ENCODE measurements at regions not wholly inside any gene's neighbourhood (a gene's known extent, or its start where the extent isn't known, plus 50 kb on each side); places are given as distances from the start of the nearest gene placed in this dataset.

GRCh38 chrX:88982933-88983332, 235.9 kb downstream of the CPXCR1 start:
- Histone ChIP-seq H4K20me1 (ENCODE audit: insufficient read depth) (no peaks in the 10 kb centered on the region), H3K79me2 (ENCODE audit: insufficient read depth, low read depth) (no peaks in the 10 kb centered on the region), H3K4me1 (ENCODE audit: low read depth, poor library complexity, severe bottlenecking) (no peaks in the 10 kb centered on the region), H3K4me2 (no peak overlapping the region), H2AFZ (ENCODE audit: low read depth) (no peak overlapping the region), H3K36me3 (ENCODE audit: insufficient read depth) (no peaks in the 10 kb centered on the region), H3K27ac (no peak overlapping the region), H3K4me3 (IDR thresholded peaks at IDR 0.05; ENCODE audit: insufficient read depth, low read depth, low read length) (no peak overlapping the region), H3K9ac (no peak overlapping the region), H3K27me3 (ENCODE audit: insufficient read depth, low read depth) (no peaks in the 10 kb centered on the region)
- TF ChIP-seq CTCF (conservative IDR thresholded peaks at IDR 0.05; ENCODE audit: low read depth, low read length): no peak

GRCh38 chrX:88988796-88989195, 241.8 kb downstream of the CPXCR1 start:
- no peaks in the 10 kb centered on the region for H3K36me3 ChIP-seq (ENCODE audit: insufficient read depth)
- no peak overlapping the region for H3K4me2 ChIP-seq
- H3K4me3 ChIP-seq (IDR thresholded peaks at IDR 0.05; ENCODE audit: insufficient read depth, low read depth, low read length): no peak overlapping the region
- no peak overlapping the region for H3K27ac ChIP-seq
- no peaks in the 10 kb centered on the region for H3K79me2 ChIP-seq (ENCODE audit: insufficient read depth, low read depth)
- TF ChIP-seq CTCF (conservative IDR thresholded peaks at IDR 0.05; ENCODE audit: low read depth, low read length): no peak
- no peaks in the 10 kb centered on the region for H3K27me3 ChIP-seq (ENCODE audit: insufficient read depth, low read depth)
- H2AFZ ChIP-seq (ENCODE audit: low read depth): no peak overlapping the region
- H3K4me1 ChIP-seq (ENCODE audit: low read depth, poor library complexity, severe bottlenecking): no peaks in the 10 kb centered on the region
- no peak overlapping the region for H3K9ac ChIP-seq
- no peaks in the 10 kb centered on the region for H4K20me1 ChIP-seq (ENCODE audit: insufficient read depth)

GRCh38 chrX:88990882-88991582, 244.0 kb downstream of the CPXCR1 start:
- H3K79me2 ChIP-seq (ENCODE audit: insufficient read depth, low read depth): no peaks in the 10 kb centered on the region
- no peak for TF ChIP-seq CTCF (conservative IDR thresholded peaks at IDR 0.05; ENCODE audit: low read depth, low read length)
- H3K9ac ChIP-seq: no peak overlapping the region
- no peaks in the 10 kb centered on the region for H3K36me3 ChIP-seq (ENCODE audit: insufficient read depth)
- no peaks in the 10 kb centered on the region for H3K27me3 ChIP-seq (ENCODE audit: insufficient read depth, low read depth)
- no peak overlapping the region for H2AFZ ChIP-seq (ENCODE audit: low read depth)
- no peaks in the 10 kb centered on the region for H4K20me1 ChIP-seq (ENCODE audit: insufficient read depth)
- no peak overlapping the region for H3K4me2 ChIP-seq
- no peaks in the 10 kb centered on the region for H3K4me1 ChIP-seq (ENCODE audit: low read depth, poor library complexity, severe bottlenecking)
- H3K27ac ChIP-seq: no peak overlapping the region
- H3K4me3 ChIP-seq (IDR thresholded peaks at IDR 0.05; ENCODE audit: insufficient read depth, low read depth, low read length): no peak overlapping the region

- no peak overlapping the region for H3K9ac ChIP-seq
- H3K79me2 ChIP-seq (ENCODE audit: insufficient read depth, low read depth): no peaks in the 10 kb centered on the region
- no peaks in the 10 kb centered on the region for H3K27me3 ChIP-seq (ENCODE audit: insufficient read depth, low read depth)
- H3K36me3 ChIP-seq (ENCODE audit: insufficient read depth): no peaks in the 10 kb centered on the region
- H3K4me1 ChIP-seq (ENCODE audit: low read depth, poor library complexity, severe bottlenecking): no peaks in the 10 kb centered on the region
- no peak overlapping the region for H3K27ac ChIP-seq
- H4K20me1 ChIP-seq (ENCODE audit: insufficient read depth): no peaks in the 10 kb centered on the region
- no peak overlapping the region for H3K4me3 ChIP-seq (IDR thresholded peaks at IDR 0.05; ENCODE audit: insufficient read depth, low read depth, low read length)
- H2AFZ ChIP-seq (ENCODE audit: low read depth): no peak overlapping the region
- H3K4me2 ChIP-seq: no peak overlapping the region
- TF ChIP-seq CTCF (conservative IDR thresholded peaks at IDR 0.05; ENCODE audit: low read depth, low read length): no peak
These were observed 244.6 kb downstream of the CPXCR1 start for GRCh38 chrX:88991583-88992132.

All from KMS-11 (cell line).